ENCODE measurements at regions not wholly inside any gene's neighbourhood (a gene's known extent, or its start where the extent isn't known, plus 50 kb on each side); places are given as distances from the start of the nearest gene placed in this dataset.

- TF ChIP-seq CTCF (IDR thresholded peaks at IDR 0.05) (no peak), POLR2A (IDR thresholded peaks at IDR 0.05) (no peak)
Measured at GRCh38 chr20:58155148-58155925, 73.1 kb downstream of the ANKRD60 start.
